ENCODE measurements at regions not wholly inside any gene's neighbourhood (a gene's known extent, or its start where the extent isn't known, plus 50 kb on each side); places are given as distances from the start of the nearest gene placed in this dataset.

GRCh38 chr3:76566904-76567303 is 473.0 kb upstream of the ROBO2 start:
- TF ChIP-seq TCF12 (IDR thresholded peaks at IDR 0.05; ENCODE audit: low read depth) (no peak), CEBPB (IDR thresholded peaks at IDR 0.05) (no peak), FOXM1 (IDR thresholded peaks at IDR 0.05; ENCODE audit: borderline replicate concordance, low read depth) (no peak), ZBTB7A (IDR thresholded peaks at IDR 0.05; ENCODE audit: low read depth) (no peak)

DNA sequence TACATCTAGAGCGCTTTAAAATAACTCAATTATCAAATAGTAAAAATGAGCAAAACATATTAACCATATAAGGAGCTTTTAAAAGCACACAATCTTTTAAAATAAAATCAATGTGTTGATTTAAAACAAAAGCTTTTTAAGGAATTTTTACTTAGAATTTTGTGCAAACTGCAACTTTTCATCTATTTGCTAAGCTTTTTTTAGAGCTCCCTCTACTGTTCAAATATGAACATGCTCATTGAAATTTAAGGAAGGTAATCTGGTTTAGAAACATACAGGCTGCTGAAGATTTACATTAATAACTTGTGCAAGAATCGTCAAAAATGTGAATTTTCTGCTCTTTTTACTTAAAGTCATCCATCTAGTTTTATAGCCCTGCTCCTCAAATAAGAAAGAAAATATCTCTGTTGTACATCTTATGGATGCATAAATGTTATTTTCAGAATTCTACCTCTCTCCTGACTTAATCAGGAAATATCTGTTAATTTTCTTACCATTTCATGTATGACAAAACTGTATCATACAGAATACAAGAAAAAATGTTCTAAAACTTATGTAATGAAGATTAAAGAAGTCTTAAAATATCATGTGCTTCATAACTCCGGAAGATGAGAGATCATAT is 469.4 kb upstream of the ROBO2 start:
- no peak for TF ChIP-seq ZBTB7A (IDR thresholded peaks at IDR 0.05; ENCODE audit: low read depth)
- no peak for TF ChIP-seq EGR1 (IDR thresholded peaks at IDR 0.05)
- no peak for TF ChIP-seq TEAD4 (IDR thresholded peaks at IDR 0.05)
- TF ChIP-seq YY1 (IDR thresholded peaks at IDR 0.05; ENCODE audit: low read depth): no peak
- peak; percentile 39 for TF ChIP-seq RAD21 (IDR thresholded peaks at IDR 0.05; ENCODE audit: low read depth)
- TF ChIP-seq, protein P1, sequence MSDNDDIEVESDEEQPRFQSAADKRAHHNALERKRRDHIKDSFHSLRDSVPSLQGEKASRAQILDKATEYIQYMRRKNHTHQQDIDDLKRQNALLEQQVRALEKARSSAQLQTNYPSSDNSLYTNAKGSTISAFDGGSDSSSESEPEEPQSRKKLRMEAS (IDR thresholded peaks at IDR 0.05): no peak

DNA sequence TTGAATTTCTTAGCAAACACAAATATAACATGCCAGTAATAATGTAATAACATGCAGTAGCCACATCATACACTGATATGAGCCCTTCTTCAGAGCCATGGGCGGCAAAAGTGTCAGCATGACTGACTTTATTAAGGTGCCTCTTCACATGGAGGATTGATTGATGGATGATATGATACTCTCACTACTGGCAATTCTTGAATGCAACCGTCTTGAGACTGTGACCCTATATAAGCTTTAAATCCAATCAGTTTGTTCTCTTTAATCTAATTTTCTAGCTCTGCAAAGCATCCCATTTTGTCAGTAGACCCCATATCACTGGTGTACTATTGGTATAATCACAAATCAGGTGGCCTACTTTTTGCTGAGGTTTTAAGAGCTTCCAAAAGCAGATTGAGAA is 463.7 kb upstream of the ROBO2 start:
- no peak for TF ChIP-seq EGR1 (IDR thresholded peaks at IDR 0.05)
- TF ChIP-seq TCF12 (IDR thresholded peaks at IDR 0.05; ENCODE audit: low read depth): no peak
- no peak for TF ChIP-seq REST (IDR thresholded peaks at IDR 0.05; ENCODE audit: low read depth)
- TF ChIP-seq YY1 (IDR thresholded peaks at IDR 0.05; ENCODE audit: low read depth): no peak
- TF ChIP-seq NFIC (IDR thresholded peaks at IDR 0.05): no peak
- TF ChIP-seq CREB1 (IDR thresholded peaks at IDR 0.05; ENCODE audit: low read depth): no peak
- TF ChIP-seq FOXM1 (IDR thresholded peaks at IDR 0.05; ENCODE audit: borderline replicate concordance, low read depth): no peak
- TF ChIP-seq TEAD4 (IDR thresholded peaks at IDR 0.05): no peak
- no peak for TF ChIP-seq TAF1 (IDR thresholded peaks at IDR 0.05; ENCODE audit: low read depth)

- TF ChIP-seq REST (IDR thresholded peaks at IDR 0.05; ENCODE audit: low read depth): no peak
These were observed 457.8 kb upstream of the ROBO2 start for GRCh38 chr3:76582098-76582497.

- TF ChIP-seq TAF1 (IDR thresholded peaks at IDR 0.05; ENCODE audit: low read depth) (no peak), FOXM1 (IDR thresholded peaks at IDR 0.05; ENCODE audit: borderline replicate concordance, low read depth) (no peak), TCF12 (IDR thresholded peaks at IDR 0.05; ENCODE audit: low read depth) (no peak)
These were observed 457.1 kb upstream of the ROBO2 start for GRCh38 chr3:76582632-76583378.

DNA sequence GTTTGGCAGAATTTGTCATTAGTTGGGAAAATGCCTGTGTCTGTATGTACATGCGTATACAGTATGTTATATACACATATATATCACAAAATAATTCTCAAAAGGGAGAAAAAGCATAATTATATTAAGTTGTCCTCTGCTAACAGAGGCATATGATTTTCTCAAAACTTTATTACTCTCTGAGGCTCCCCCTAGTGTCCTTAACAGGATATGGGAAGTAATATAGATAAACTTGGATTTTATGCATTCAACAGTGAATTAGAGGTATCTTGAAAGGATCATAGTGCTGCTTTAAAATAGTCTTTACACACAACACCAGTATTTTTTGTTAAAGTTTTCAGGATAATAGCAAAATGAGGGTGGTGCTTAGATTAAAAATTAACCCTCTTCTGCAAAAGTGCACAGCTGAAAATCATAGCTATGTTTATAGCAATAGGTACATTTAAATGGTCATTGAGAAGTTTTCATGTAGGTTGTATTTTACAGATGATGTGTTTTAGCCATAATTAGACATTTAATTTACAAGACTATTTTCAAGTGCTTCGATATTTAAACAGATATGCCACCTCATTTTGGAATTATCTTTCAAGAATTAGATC is 454.0 kb upstream of the ROBO2 start:
- TF ChIP-seq EGR1 (IDR thresholded peaks at IDR 0.05): no peak
- TF ChIP-seq RAD21 (IDR thresholded peaks at IDR 0.05; ENCODE audit: low read depth): peak; percentile 11; the same call in 1 of the 2 replicates

- TF ChIP-seq CREB1 (IDR thresholded peaks at IDR 0.05; ENCODE audit: low read depth) (no peak), CEBPB (IDR thresholded peaks at IDR 0.05) (no peak), TAF1 (IDR thresholded peaks at IDR 0.05; ENCODE audit: low read depth) (no peak), ZBTB7A (IDR thresholded peaks at IDR 0.05; ENCODE audit: low read depth) (no peak), REST (IDR thresholded peaks at IDR 0.05; ENCODE audit: low read depth) (no peak), YY1 (IDR thresholded peaks at IDR 0.05; ENCODE audit: low read depth) (no peak), TCF12 (IDR thresholded peaks at IDR 0.05; ENCODE audit: low read depth) (no peak), EGR1 (IDR thresholded peaks at IDR 0.05) (no peak), TEAD4 (IDR thresholded peaks at IDR 0.05) (no peak), FOXM1 (IDR thresholded peaks at IDR 0.05; ENCODE audit: borderline replicate concordance, low read depth) (no peak), RAD21 (IDR thresholded peaks at IDR 0.05; ENCODE audit: low read depth) (no peak), NFIC (IDR thresholded peaks at IDR 0.05) (no peak), EP300 (IDR thresholded peaks at IDR 0.05; ENCODE audit: borderline replicate concordance) (no peak)
- TF ChIP-seq, protein P2, sequence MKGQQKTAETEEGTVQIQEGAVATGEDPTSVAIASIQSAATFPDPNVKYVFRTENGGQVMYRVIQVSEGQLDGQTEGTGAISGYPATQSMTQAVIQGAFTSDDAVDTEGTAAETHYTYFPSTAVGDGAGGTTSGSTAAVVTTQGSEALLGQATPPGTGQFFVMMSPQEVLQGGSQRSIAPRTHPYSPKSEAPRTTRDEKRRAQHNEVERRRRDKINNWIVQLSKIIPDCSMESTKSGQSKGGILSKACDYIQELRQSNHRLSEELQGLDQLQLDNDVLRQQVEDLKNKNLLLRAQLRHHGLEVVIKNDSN (IDR thresholded peaks at IDR 0.05): no peak
- TF ChIP-seq, protein P1 (IDR thresholded peaks at IDR 0.05): no peak
These were observed 453.4 kb upstream of the ROBO2 start for GRCh38 chr3:76586471-76586870.
